Coronary artery (tissue), 2 donors: ENCODE measurements at regions not wholly inside any gene's neighbourhood (a gene's known extent, or its start where the extent isn't known, plus 50 kb on each side); places are given as distances from the start of the nearest gene placed in this dataset.
A peak's percentile ranks its signal among the peaks of the same experiment; 100 is the strongest.

Experiments used
- DNase-seq: peaks from one replicate; pipeline ENCODE4 v3.0.0-alpha.2; 2017; ENCODE audit warnings: low spot score
- H3K27ac ChIP-seq, 2 donors: fragments of 200-600 bp; sonication (generic); one replicate each; pipeline ENCODE4 v1.5.1; 2016 to 2019
- H3K4me3 ChIP-seq: fragments of 200-600 bp; sonication (generic); 2 replicates; pipeline ENCODE4 v1.5.1; 2016; ENCODE audit warnings: mild to moderate bottlenecking, moderate library complexity
- TF ChIP-seq, protein P1 (sequence below): fragments of 200-600 bp; sonication (generic); IDR thresholded peaks from one replicate; pipeline ENCODE4 v1.5.1; 2019; ENCODE audit warnings: antibody characterized with exemption

DNA sequence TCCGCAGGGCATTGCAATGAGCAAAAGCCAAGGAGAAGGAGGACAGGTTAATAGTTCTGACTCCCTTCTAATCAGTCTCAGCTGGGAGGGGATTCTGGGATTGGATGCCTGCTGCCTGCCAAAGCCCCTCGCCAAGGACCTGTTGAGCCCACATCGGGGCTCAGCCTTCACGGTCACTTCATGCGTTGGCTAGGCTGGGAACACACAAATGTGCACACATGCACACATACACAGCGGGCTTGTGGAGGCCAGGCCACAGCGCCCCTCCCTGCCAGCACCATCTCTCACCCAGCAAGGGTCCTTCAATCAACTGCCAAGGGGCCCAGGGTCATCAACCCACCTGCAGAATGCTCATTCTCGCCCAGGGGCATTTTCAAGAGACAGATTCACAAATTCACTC is 113.9 kb downstream of the C5orf15 start:
- H3K4me3 ChIP-seq, result no peak overlapping the region
- no peak overlapping the region for H3K27ac ChIP-seq
- TF ChIP-seq, protein P1, sequence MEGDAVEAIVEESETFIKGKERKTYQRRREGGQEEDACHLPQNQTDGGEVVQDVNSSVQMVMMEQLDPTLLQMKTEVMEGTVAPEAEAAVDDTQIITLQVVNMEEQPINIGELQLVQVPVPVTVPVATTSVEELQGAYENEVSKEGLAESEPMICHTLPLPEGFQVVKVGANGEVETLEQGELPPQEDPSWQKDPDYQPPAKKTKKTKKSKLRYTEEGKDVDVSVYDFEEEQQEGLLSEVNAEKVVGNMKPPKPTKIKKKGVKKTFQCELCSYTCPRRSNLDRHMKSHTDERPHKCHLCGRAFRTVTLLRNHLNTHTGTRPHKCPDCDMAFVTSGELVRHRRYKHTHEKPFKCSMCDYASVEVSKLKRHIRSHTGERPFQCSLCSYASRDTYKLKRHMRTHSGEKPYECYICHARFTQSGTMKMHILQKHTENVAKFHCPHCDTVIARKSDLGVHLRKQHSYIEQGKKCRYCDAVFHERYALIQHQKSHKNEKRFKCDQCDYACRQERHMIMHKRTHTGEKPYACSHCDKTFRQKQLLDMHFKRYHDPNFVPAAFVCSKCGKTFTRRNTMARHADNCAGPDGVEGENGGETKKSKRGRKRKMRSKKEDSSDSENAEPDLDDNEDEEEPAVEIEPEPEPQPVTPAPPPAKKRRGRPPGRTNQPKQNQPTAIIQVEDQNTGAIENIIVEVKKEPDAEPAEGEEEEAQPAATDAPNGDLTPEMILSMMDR, result no peak
- DNase-seq, result peak; percentile 26

DNA sequence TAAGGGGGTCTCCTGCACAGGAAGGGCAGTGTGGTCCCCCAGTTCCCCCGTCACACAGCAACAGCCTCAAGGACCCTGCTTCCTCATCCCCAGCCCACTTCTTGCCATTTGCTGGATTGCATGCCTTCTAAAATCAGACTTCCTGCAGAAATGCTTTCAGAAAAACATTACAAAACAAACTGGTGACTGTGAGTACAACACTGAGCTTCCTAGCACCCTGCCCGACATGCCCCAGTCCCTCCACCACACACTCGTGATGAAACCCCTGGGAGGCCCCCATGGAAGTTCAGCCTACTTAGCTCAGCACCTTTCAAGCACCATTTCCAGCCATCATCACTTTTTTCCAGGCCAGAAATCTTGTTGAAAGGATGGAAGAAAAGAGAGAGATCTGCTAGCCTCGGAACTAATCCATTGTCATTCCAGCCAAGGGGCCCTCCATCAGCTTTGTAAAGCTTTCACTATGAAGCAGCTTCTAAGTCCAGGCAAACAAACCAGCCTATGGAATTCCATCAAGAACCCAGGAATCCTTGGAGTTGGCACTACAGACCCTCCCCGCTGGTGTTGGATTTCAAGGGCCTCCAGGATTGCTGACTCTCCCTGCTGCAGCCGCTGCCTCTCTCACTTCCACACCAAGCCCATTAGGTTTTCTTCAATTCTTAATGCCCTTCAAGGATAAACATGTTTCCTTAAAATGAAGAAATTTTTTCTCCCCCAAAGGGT is 114.6 kb downstream of the C5orf15 start:
- H3K27ac ChIP-seq, result no peak overlapping the region
- TF ChIP-seq, protein P1, result no peak
- H3K4me3 ChIP-seq, result no peak overlapping the region
- DNase-seq, result peak; percentile 46

DNA sequence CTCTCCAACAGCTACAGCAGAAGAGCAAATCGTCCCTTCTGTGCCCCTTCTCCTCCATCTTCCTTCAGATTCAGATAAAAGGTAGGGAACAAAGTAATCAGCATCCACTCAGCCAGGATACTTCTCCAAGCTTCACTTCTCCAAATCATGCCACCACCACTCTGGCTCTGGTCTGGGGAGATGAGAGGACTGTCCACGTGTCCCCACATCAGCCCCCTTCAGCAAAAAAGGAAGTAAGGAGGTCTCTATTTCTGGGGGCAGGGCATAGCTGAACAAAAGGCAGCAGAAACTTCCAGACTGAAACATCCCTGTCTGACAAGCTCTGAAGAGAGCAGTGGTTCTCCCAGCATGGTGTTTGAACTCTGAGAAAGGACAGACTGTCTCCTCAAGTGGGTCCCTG is 116.9 kb downstream of the C5orf15 start:
- no peak overlapping the region for H3K27ac ChIP-seq
- no peak overlapping the region for H3K4me3 ChIP-seq
- peak; percentile 35 for DNase-seq
- TF ChIP-seq, protein P1, result no peak

DNA sequence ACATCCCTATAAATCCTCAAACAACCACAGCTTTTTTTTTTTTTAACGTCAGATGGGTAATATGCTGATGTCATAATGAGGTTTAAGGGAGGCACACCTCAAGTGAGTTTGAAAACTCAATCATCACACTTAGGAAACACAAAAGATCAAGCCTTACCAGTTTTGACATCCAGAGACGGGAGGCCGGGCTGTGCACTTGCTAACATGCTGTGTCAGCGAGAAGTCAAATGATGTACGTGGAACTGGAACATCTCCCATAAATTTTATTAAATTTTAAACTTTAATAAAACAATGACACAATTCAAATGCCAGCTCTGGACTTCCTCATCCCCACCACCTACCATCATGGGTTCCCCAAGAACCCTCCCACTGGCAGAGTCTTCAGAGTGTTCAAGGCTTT is 117.6 kb downstream of the C5orf15 start:
- H3K4me3 ChIP-seq, result no peak overlapping the region
- no peak for DNase-seq
- TF ChIP-seq, protein P1, result no peak
- no peak overlapping the region for H3K27ac ChIP-seq

DNA sequence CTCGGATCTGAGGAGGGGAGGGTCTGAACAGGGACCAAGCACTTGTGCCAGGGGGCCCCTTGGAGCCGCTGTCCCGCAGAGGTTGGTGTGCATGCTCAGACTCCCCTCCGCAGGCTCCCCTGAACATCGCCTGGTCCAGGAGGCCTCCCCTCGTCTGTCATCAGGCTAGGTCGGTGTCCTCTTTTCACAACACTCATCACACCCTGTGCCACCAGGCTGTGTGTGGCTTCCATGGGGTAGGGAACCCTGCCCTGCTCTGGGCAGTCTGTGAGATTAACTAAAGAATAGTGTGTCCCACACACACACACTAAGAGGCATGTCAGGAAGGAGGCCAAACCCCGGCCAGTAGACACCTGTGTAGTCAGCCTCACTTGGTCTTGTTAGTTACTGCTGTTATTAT is 119.3 kb downstream of the C5orf15 start:
- peak; percentile 53 for DNase-seq
- no peak overlapping the region for H3K27ac ChIP-seq
- H3K4me3 ChIP-seq, result no peak overlapping the region
- TF ChIP-seq, protein P1, result no peak

DNA sequence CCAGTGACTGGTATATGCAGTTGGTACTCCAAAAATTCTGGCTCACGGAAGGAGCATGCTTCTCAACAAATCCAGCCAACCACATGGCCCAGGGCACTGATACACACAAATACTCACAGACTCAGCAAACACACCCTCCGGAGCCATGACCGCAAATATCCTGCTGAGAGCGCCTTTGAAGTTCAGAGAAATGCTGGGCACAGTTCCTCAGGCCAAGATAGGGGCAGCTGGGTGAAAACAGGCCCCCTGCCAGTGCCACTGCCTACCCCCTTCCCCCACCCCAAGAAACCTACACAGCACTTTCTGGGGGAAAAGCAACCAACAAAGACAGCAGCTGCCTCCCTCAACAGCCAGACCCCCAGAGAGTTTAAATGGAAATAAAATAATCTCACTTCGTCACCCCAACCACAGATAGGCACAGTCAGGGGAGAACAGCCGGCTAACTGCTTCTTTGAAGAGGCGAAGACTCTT is 120.0 kb downstream of the C5orf15 start:
- Histone ChIP-seq H3K27ac (no peak overlapping the region), H3K4me3 (no peak overlapping the region)
- TF ChIP-seq, protein P1, result no peak
- DNase-seq, result no peak

DNA sequence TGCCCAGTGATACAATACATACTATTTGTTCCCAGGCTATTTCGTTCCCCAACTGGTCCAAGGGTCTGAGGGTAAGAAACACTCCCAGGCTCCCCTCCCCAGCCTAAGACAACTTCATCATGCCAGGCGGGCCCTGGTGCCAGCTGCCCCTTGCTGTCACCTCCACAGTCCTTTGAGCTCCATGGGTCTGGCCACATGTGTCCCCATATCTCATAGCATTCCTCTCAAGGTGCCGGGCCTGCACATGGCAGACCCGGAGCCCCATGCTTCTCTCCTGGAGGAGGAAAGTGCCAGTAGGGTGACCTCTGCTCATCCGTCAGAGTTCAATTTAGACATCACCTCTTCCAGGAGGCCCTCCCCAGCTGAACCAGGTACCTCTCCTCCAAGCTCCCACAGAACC is 120.5 kb downstream of the C5orf15 start:
- TF ChIP-seq, protein P1, result no peak
- peak; percentile 65 for DNase-seq
- H3K4me3 ChIP-seq, result no peak overlapping the region
- no peak overlapping the region for H3K27ac ChIP-seq
